Stimulated activated naive CD8-positive, alpha-beta T cell treated with anti-CD3 and anti-CD28 coated beads, Interleukin-15, Interleukin-2, amounts not matched to agents 100 U/mL and 50 U/mL, for 24 hours (primary cell): ENCODE measurements at regions not wholly inside any gene's neighbourhood (a gene's known extent, or its start where the extent isn't known, plus 50 kb on each side); places are given as distances from the start of the nearest gene placed in this dataset.

Experiments used
- ATAC-seq: fragments of 150-1000 bp; cut with Tn5 transposase; one replicate; pipeline ENCODE4 v1.10.0; 2021
- DNase-seq: peaks from one replicate; pipeline ENCODE4 v3.0.0; 2021

- DNase-seq (no peak), ATAC-seq (no peak)
Measured at GRCh38 chr13:50195045-50195444, 179.8 kb downstream of the KCNRG start.

- DNase-seq (no peak), ATAC-seq (no peak)
Measured at GRCh38 chr13:50196118-50196517, 180.9 kb downstream of the KCNRG start.

GRCh38 chr13:50197705-50198104 lies 182.5 kb downstream of the KCNRG start:
- DNase-seq = no peak
- ATAC-seq = no peak

GRCh38 chr13:50198508-50198907 lies 183.3 kb downstream of the KCNRG start:
- no peak for ATAC-seq

GRCh38 chr13:50200569-50200968 lies 185.3 kb downstream of the KCNRG start:
- ATAC-seq = no peak
- no peak for DNase-seq

More at GRCh38 chr13:50198508-50198907, 183.3 kb downstream of the KCNRG start:
- no peak for DNase-seq

GRCh38 chr13:50200988-50201387 lies 185.7 kb downstream of the KCNRG start:
- DNase-seq (no peak), ATAC-seq (no peak)

- no peak for ATAC-seq
- no peak for DNase-seq
Measured at GRCh38 chr13:50202485-50202884, 187.2 kb downstream of the KCNRG start.

GRCh38 chr13:50203256-50203941 lies 188.2 kb downstream of the KCNRG start:
- ATAC-seq = no peak
- DNase-seq = no peak

GRCh38 chr13:50205581-50205980 lies 190.3 kb downstream of the KCNRG start:
- ATAC-seq = no peak
- DNase-seq = no peak

GRCh38 chr13:50208826-50209335 lies 193.6 kb downstream of the KCNRG start:
- no peak for DNase-seq
- no peak for ATAC-seq

- DNase-seq (no peak), ATAC-seq (no peak)
Measured at GRCh38 chr13:50209631-50210030, 194.4 kb downstream of the KCNRG start.

GRCh38 chr13:50213526-50213925 lies 198.3 kb downstream of the KCNRG start:
- ATAC-seq (no peak), DNase-seq (no peak)

- ATAC-seq (no peak), DNase-seq (no peak)
Measured at GRCh38 chr13:50214514-50214913, 199.3 kb downstream of the KCNRG start.

- DNase-seq (no peak), ATAC-seq (no peak)
Measured at GRCh38 chr13:50215399-50215798, 200.2 kb downstream of the KCNRG start.

- no peak for ATAC-seq
- DNase-seq = no peak
Measured at GRCh38 chr13:50219743-50220142, 204.5 kb downstream of the KCNRG start.

GRCh38 chr13:50220938-50221337 lies 205.7 kb downstream of the KCNRG start:
- no peak for ATAC-seq
- no peak for DNase-seq

- no peak for DNase-seq
- no peak for ATAC-seq
Measured at GRCh38 chr13:50222569-50223332, 207.5 kb downstream of the KCNRG start.

GRCh38 chr13:50224534-50224933 lies 209.3 kb downstream of the KCNRG start:
- no peak for DNase-seq
- ATAC-seq = peak; percentile 67

- no peak for DNase-seq
- ATAC-seq = no peak
Measured at GRCh38 chr13:50225193-50226155, 210.2 kb downstream of the KCNRG start.

GRCh38 chr13:50226515-50227155 lies 211.4 kb downstream of the KCNRG start:
- DNase-seq (no peak), ATAC-seq (peak; percentile 40)

GRCh38 chr13:50227361-50227760 lies 212.1 kb downstream of the KCNRG start:
- DNase-seq = peak; percentile 30

GRCh38 chr13:50228527-50228926 lies 213.3 kb downstream of the KCNRG start:
- no peak for DNase-seq
- no peak for ATAC-seq

More at GRCh38 chr13:50227361-50227760, 212.1 kb downstream of the KCNRG start:
- ATAC-seq = peak; percentile 76
